Ammon's horn (tissue), 1 donor: ENCODE measurements at regions not wholly inside any gene's neighbourhood (a gene's known extent, or its start where the extent isn't known, plus 50 kb on each side); places are given as distances from the start of the nearest gene placed in this dataset.
A peak's percentile ranks its signal among the peaks of the same experiment; 100 is the strongest.

Experiments
- DNase-seq: peaks from one replicate; pipeline ENCODE4 v3.0.0-alpha.2; 2016; ENCODE audit warnings: low spot score

GRCh38 chr10:106183041-106183440, 981.5 kb downstream of the SORCS1 start:
- no peak for DNase-seq

GRCh38 chr10:106182542-106182941, 982.0 kb downstream of the SORCS1 start:
- no peak for DNase-seq

- no peak for DNase-seq
Measured at GRCh38 chr10:106181501-106181900, 983.0 kb downstream of the SORCS1 start.

DNA sequence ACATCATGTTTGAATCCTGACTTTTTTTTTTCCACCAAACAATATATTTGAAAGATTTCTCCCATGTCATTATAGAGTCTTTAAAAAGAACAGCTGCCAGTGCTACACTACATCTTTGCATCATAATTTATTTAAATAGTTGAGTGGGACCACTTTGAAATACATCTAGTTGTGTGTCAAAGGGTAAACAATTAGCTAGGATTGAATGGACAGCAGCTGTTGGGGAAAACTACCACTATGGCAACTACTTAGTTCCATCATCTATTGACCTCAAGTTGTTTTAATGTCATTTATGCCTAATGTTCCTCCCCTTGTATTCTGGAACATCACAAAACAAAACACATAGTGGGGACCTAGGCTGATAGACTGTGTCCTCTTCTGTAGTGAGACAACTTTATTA, 985.1 kb downstream of the SORCS1 start:
- no peak for DNase-seq

- DNase-seq, result peak; percentile 35
Measured at GRCh38 chr10:106175760-106176377, 988.6 kb downstream of the SORCS1 start.

- DNase-seq, result no peak
Measured at GRCh38 chr10:106173838-106174237, 990.7 kb downstream of the SORCS1 start.

DNA sequence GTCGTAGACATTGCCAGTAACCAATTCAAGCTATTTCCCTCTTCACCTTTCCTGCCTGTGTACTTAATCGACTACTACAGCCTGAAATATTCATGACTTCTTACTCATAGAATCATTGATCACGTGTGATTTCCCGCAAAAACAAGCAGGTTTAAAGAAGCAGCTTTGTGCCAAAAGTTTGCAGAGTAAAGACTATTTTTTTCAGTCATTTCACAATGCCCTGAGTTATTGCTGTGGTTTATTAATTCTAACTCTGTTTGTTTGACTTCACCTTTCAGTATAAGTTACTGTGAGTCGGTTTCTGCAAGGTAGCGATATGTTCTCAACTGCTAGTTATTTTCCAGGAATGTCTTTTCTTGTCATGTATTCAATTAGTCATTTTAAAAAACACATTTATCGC, 995.3 kb downstream of the SORCS1 start:
- no peak for DNase-seq

- DNase-seq, result no peak
Measured at GRCh38 chr10:106167946-106168345, 996.6 kb downstream of the SORCS1 start.

DNA sequence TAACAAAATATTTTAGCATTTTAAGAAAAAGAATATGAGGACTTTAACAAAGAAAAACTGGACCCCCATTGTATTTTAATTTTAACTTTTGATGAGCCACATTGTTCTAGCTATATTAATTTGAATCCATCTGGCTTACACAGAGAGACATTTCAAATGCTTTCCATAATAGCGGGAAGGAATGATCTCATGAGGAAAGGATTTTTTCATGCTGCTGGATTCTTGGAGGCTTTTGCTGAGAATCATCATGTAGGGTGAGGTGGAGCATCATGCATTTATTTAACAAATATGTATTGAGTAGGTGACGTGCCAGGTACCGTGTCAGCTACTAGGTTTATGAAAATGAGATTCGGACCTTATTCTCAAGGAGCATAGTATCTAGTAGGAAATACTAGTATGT, 1006.3 kb downstream of the SORCS1 start:
- no peak for DNase-seq

GRCh38 chr10:106147021-106147420, 1017.5 kb downstream of the SORCS1 start:
- no peak for DNase-seq

GRCh38 chr10:106139915-106140314, 1024.6 kb downstream of the SORCS1 start:
- no peak for DNase-seq

DNA sequence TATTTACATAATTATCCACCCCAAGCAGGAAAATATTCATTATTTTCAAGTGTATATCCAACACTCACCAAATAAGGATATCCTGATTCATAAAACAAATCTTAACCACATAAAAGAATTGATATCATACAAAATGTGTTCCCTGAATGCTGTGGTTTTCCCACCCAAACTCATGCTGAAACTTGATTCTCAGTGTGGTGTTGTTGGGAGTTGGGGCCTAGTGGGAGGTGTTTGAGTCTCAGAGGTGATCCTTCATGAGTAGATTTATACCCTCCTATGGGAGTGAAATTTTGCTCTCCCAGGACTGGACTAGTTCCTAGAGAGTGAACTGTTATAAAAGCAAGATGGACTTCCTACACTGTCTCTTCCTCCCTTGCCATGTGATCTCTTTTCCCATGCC, 1028.3 kb downstream of the SORCS1 start:
- no peak for DNase-seq

GRCh38 chr10:106134326-106135000, 1030.0 kb downstream of the SORCS1 start:
- no peak for DNase-seq

- no peak for DNase-seq
Measured at GRCh38 chr10:106133451-106133850, 1031.1 kb downstream of the SORCS1 start.

GRCh38 chr10:106132956-106133355, 1031.5 kb downstream of the SORCS1 start:
- no peak for DNase-seq

DNA sequence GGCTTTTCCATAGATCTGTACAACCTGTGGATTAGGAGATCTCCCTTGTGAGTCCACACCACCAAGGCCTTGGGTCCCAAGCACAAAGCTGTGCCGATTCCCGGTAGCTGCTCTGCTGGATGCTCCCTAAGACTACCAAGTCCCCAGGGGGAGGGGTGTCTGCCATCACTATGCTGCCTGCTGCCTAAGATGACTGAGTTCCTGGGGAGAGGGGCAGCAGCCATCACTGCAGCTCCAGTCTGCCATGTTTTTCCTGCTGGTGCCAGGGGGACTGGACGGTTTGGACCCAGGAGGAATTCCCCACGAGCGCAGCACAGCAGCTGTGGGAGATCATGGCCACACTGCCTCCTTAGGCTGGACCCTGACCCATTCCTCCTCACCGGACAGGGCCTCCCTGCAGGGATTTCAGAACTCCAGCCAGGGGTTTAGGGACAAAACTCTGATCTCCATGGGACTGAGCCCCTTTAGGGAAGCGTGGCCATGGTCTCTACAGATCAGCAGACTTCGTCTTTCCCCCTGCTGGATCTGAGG, 1049.8 kb downstream of the SORCS1 start:
- DNase-seq, result no peak

DNA sequence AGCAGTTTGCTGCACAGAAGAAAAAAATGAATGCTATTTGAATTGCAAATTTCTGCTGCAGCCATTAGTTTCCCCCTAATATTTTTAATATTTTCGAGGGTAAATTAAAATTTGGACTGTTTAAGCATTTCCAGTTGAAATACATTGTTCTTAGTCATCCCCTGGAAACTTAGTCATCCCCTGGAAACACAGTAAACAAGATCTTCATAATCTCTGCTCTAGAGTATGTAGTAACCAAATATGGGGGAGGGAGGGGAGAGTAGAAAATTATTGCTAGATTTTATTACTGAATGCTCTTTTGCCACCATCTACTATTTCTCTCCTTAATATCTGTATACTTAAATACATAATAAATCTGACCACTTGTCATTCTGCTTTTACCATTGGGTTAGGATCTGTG, 1053.3 kb downstream of the SORCS1 start:
- no peak for DNase-seq

DNA sequence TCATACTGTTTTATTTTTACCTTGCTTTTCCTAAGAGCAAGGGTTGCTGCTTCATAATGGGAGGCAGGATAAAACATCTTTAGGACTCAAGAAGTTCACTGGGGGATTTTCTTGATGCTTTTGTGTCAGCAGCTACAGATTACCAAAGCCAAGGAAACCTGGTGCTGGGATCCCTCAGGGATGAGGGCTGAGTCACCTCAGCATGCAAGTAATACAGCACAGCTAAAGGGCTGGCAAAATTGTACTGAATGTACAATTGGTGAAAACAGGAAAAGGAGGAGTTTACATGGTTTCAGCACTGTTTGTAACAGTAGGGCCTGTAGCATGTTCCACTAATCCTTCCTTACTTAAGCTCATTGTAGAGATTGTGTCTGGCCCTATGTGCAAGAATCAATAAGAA, 1056.8 kb downstream of the SORCS1 start:
- no peak for DNase-seq

- DNase-seq, result no peak
Measured at GRCh38 chr10:106106114-106106513, 1058.4 kb downstream of the SORCS1 start.

- DNase-seq, result no peak
Measured at GRCh38 chr10:106089855-106090254, 1074.7 kb downstream of the SORCS1 start.

DNA sequence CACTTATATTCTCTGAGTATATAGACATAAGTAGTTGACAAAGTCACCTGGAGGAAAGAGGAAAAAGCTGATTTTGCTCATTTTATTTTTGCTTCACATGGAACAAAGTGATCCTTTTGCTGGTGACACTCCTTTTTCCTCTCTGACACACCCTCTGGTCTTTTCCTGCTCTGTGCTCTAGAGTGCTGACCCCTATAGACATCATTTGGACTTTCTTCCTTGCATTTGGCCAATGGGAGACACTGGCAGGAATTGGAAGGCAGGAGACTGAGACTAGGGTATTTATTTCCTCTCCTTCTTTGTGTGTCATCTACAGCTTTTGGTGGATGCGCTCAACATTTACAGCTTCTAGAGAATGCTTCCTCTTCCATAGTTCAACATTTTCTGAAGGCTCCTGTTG, 1078.1 kb downstream of the SORCS1 start:
- DNase-seq, result no peak

GRCh38 chr10:106083572-106083971, 1080.9 kb downstream of the SORCS1 start:
- no peak for DNase-seq

DNA sequence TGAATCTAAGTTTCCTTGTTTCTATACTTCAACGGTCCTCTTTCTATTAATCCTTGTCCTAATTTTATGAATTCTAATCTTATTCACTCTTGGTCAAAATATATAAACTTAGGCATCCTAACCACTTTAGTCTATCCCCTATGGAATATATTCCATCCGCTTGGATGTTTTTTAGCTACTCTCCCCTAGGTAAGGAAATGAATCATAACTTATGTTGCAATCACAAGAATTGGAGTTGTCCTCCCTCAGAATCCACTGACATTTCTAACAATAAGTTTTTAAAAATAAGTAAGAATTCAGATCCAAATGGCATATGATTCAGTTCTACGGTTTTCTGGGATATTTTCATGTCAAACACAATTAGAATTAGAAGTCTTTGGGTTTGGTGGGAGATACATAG, 1081.6 kb downstream of the SORCS1 start:
- DNase-seq, result no peak
